H9 (cell line): ENCODE measurements at regions not wholly inside any gene's neighbourhood (a gene's known extent, or its start where the extent isn't known, plus 50 kb on each side); places are given as distances from the start of the nearest gene placed in this dataset.

Experiments
- DNase-seq: peaks from one replicate; pipeline ENCODE4 v3.0.0-alpha.2; 2017
- H2AFZ ChIP-seq: one replicate; pipeline ENCODE4 v1.6.1; 2013; ENCODE audit warnings: mild to moderate bottlenecking, low read length, control low read depth, moderate library complexity
- H2AK5ac ChIP-seq: 2 replicates; pipeline ENCODE4 v1.6.1; 2013; ENCODE audit warnings: low read length, control low read depth, mixed read lengths; ENCODE audit not compliant: insufficient read length
- H2BK120ac ChIP-seq: one replicate; pipeline ENCODE4 v1.6.1; 2013; ENCODE audit warnings: low read depth, mild to moderate bottlenecking, low read length, control low read depth, inconsistent platforms; ENCODE audit not compliant: poor library complexity, severe bottlenecking
- H2BK12ac ChIP-seq: 2 replicates; pipeline ENCODE4 v1.6.1; 2013; ENCODE audit warnings: low read length, control low read depth, mixed read lengths, low read depth; ENCODE audit not compliant: insufficient read length
- H2BK15ac ChIP-seq: 2 replicates; pipeline ENCODE4 v1.6.1; 2013; ENCODE audit warnings: low read depth, low read length, control low read depth
- H2BK20ac ChIP-seq: one replicate; pipeline ENCODE4 v1.6.1; 2013; ENCODE audit warnings: low read depth, mild to moderate bottlenecking, low read length, control low read depth, inconsistent platforms; ENCODE audit not compliant: poor library complexity, severe bottlenecking
- H2BK5ac ChIP-seq: 2 replicates; pipeline ENCODE4 v1.6.1; 2013; ENCODE audit warnings: low read length, control low read depth, mixed read lengths; ENCODE audit not compliant: insufficient read length
- H3K14ac ChIP-seq: 2 replicates; pipeline ENCODE4 v1.6.1; 2013; ENCODE audit warnings: low read length, control low read depth; ENCODE audit not compliant: insufficient read depth
- H3K18ac ChIP-seq: 2 replicates; pipeline ENCODE4 v1.6.1; 2013; ENCODE audit warnings: low read depth, mild to moderate bottlenecking, mixed read lengths, low read length, control low read depth; ENCODE audit not compliant: insufficient read length
- H3K23ac ChIP-seq: 2 replicates; pipeline ENCODE4 v1.6.1; 2013; ENCODE audit warnings: low read length, control low read depth, mixed read lengths, low read depth; ENCODE audit not compliant: insufficient read length
- H3K23me2 ChIP-seq: 2 replicates; pipeline ENCODE4 v1.6.1; 2013; ENCODE audit warnings: low read depth, mild to moderate bottlenecking, mixed read lengths, low read length, control low read depth; ENCODE audit not compliant: insufficient read length, poor library complexity, severe bottlenecking
- H3K27ac ChIP-seq: 2 replicates; pipeline ENCODE4 v1.5.1; 2013; ENCODE audit warnings: low read length, control low read depth, mixed read lengths, low read depth; ENCODE audit not compliant: insufficient read length
- H3K27me3 ChIP-seq: 2 replicates; pipeline ENCODE4 v1.6.1; 2013; ENCODE audit warnings: low read length, control low read depth, inconsistent platforms; ENCODE audit not compliant: insufficient read depth
- H3K4ac ChIP-seq: 2 replicates; pipeline ENCODE4 v1.6.1; 2013; ENCODE audit warnings: low read depth, mild to moderate bottlenecking, control low read depth, inconsistent platforms, low read length, moderate library complexity
- H3K4me1 ChIP-seq: 2 replicates; pipeline ENCODE4 v1.6.1; 2013; ENCODE audit warnings: low read length, control low read depth, inconsistent platforms; ENCODE audit not compliant: insufficient read depth
- H3K4me2 ChIP-seq: 2 replicates; pipeline ENCODE4 v1.6.1; 2013; ENCODE audit warnings: low read length, control low read depth, mixed read lengths; ENCODE audit not compliant: insufficient read length, insufficient read depth
- H3K56ac ChIP-seq: 2 replicates; pipeline ENCODE4 v1.6.1; 2013; ENCODE audit warnings: low read depth, mild to moderate bottlenecking, mixed read lengths, low read length, control low read depth; ENCODE audit not compliant: insufficient read length
- H3K79me1 ChIP-seq: 2 replicates; pipeline ENCODE4 v1.6.1; 2013; ENCODE audit warnings: low read depth, mild to moderate bottlenecking, moderate library complexity, low read length, control low read depth, inconsistent platforms; ENCODE audit not compliant: insufficient read depth, poor library complexity, severe bottlenecking
- H3K79me2 ChIP-seq: 2 replicates; pipeline ENCODE4 v1.6.1; 2013; ENCODE audit warnings: low read length, control low read depth, inconsistent platforms; ENCODE audit not compliant: insufficient read depth
- H3K9ac ChIP-seq: 2 replicates; pipeline ENCODE4 v1.6.1; 2013; ENCODE audit warnings: low read length, control low read depth, mixed read lengths; ENCODE audit not compliant: insufficient read length; ENCODE audit errors: extremely low read depth
- H3K9me3 ChIP-seq: one replicate; pipeline ENCODE4 v1.6.1; 2013; ENCODE audit warnings: low read depth, low read length, inconsistent platforms; ENCODE audit not compliant: control insufficient read depth
- H3T11ph ChIP-seq: one replicate; pipeline ENCODE4 v1.6.1; 2013; ENCODE audit warnings: mild to moderate bottlenecking, low read length, control low read depth, inconsistent platforms
- H4K20me1 ChIP-seq: one replicate; pipeline ENCODE4 v1.6.1; 2013; ENCODE audit not compliant: control insufficient read depth, insufficient read length, insufficient read depth
- H4K5ac ChIP-seq: 2 replicates; pipeline ENCODE4 v1.6.1; 2013; ENCODE audit warnings: low read depth, mild to moderate bottlenecking, mixed read lengths, low read length, control low read depth; ENCODE audit not compliant: insufficient read length
- H4K8ac ChIP-seq: replicated peaks from 2 replicates; pipeline ENCODE4 v1.6.1; 2013; ENCODE audit warnings: low read length, control low read depth, mixed read lengths, low read depth; ENCODE audit not compliant: insufficient read length
- H4K91ac ChIP-seq: 2 replicates; pipeline ENCODE4 v1.6.1; 2013; ENCODE audit warnings: low read depth, mild to moderate bottlenecking, moderate library complexity, mixed read lengths, low read length, control low read depth; ENCODE audit not compliant: insufficient read length
- H3K27ac Mint-ChIP-seq, 3 experiments: 2 replicates in 2 of 3; 3 replicates in 1 of 3; pipeline ENCODE4 v1.8.0; 2020 to 2021; ENCODE audit warnings: mixed read lengths in 3 of 3, mild to moderate bottlenecking in 1 of 3, moderate library complexity in 1 of 3
- H3K27me3 Mint-ChIP-seq: 2 replicates; pipeline ENCODE4 v1.8.0; 2021; ENCODE audit warnings: low read depth, mild to moderate bottlenecking, moderate library complexity, mixed read lengths
- H3K36me3 Mint-ChIP-seq, 3 experiments: 2 replicates in 2 of 3; 3 replicates in 1 of 3; pipeline ENCODE4 v1.8.0; 2020 to 2021; ENCODE audit warnings: low read depth in 3 of 3, mixed read lengths in 3 of 3; ENCODE audit not compliant: insufficient read depth in 1 of 3
- H3K4me1 Mint-ChIP-seq, 2 experiments: 2 replicates each; pipeline ENCODE4 v1.8.0; 2020; ENCODE audit warnings: mixed read lengths in 2 of 2
- H3K4me3 Mint-ChIP-seq, 2 experiments: 2 replicates in 1 of 2; 3 replicates in 1 of 2; pipeline ENCODE4 v1.8.0; 2020 to 2021; ENCODE audit warnings: mild to moderate bottlenecking in 2 of 2, mixed read lengths in 2 of 2, moderate library complexity in 1 of 2
- H3K9me3 Mint-ChIP-seq, 2 experiments: 2 replicates in 1 of 2; 3 replicates in 1 of 2; pipeline ENCODE4 v1.8.0; 2020; ENCODE audit warnings: mild to moderate bottlenecking in 2 of 2, mixed read lengths in 2 of 2, moderate library complexity in 1 of 2
- CTCF ChIP-seq: fragments of 200-600 bp; sonication (generic); conservative IDR thresholded peaks from 3 replicates; pipeline ENCODE4 v1.8.0; 2021; ENCODE audit warnings: antibody characterized with exemption, mild to moderate bottlenecking
- WGBS: extraction: QIAGEN DNeasy Blood & Tissue Kit; methylation state at CpG from one replicate; pipeline ENCODE4 v1.1.7; 2013; ENCODE audit warnings: missing lambda C conversion rate, low lambda C conversion rate, mixed read lengths; ENCODE audit not compliant: insufficient read length; ENCODE audit errors: extremely low coverage; 5-methylcytosine and 5-hydroxymethylcytosine counted together

GRCh38 chr4:170491981-170492380 lies 402.2 kb upstream of the AADAT start:
- Histone ChIP-seq H2AFZ (no peak overlapping the region), H3K23me2 (no peaks in the 10 kb centered on the region), H3K4me2 (no peak overlapping the region), H3K9me3 (no peaks in the 10 kb centered on the region), H2BK5ac (no peak overlapping the region), H2BK120ac (no peak overlapping the region), H2AK5ac (no peak overlapping the region), H2BK12ac (no peak overlapping the region), H4K5ac (no peak overlapping the region), H2BK15ac (no peak overlapping the region), H3K79me2 (no peaks in the 10 kb centered on the region), H3K14ac (no peak overlapping the region), H3T11ph (no peak overlapping the region), H3K27ac (no peak overlapping the region), H4K8ac (no peak overlapping the region), H3K23ac (no peak overlapping the region), H3K18ac (no peak overlapping the region), H3K4ac (no peak overlapping the region), H3K27me3 (no peaks in the 10 kb centered on the region), H4K20me1 (no peaks in the 10 kb centered on the region), H3K79me1 (no peaks in the 10 kb centered on the region), H3K4me1 (no peaks in the 10 kb centered on the region), H3K56ac (no peak overlapping the region), H4K91ac (no peak overlapping the region), H2BK20ac (no peak overlapping the region), H3K9ac (no peak overlapping the region)
- Mint-ChIP-seq H3K9me3 (peaks cover 0 to 6% of the 10 kb centered on the region in 2 experiments; a peak in 4 of 5 replicates), H3K4me3 (no peak overlapping the region), H3K4me1 (peaks cover 0 to 4% of the 10 kb centered on the region in 2 experiments; a peak in 2 of 4 replicates), H3K36me3 (peaks cover 0 to 5% (median 2%) of the 10 kb centered on the region in 3 experiments; a peak in 2 of 7 replicates), H3K27ac (no peak overlapping the region), H3K27me3 (no peaks in the 10 kb centered on the region)
- no peak for TF ChIP-seq CTCF
- no peak for DNase-seq
- no CpG with 5 or more reads among the region's 2 CpGs for WGBS
